Activated CD4-positive, alpha-beta T cell treated with anti-CD3 and anti-CD28 coated beads, Interleukin-2, Interleukin-6, amounts not matched to agents 100 ng/mL and 50 ng/mL, durations not matched to agents 16 hours and 8 hours (primary cell): ENCODE measurements at regions not wholly inside any gene's neighbourhood (a gene's known extent, or its start where the extent isn't known, plus 50 kb on each side); places are given as distances from the start of the nearest gene placed in this dataset.
"Not testable (repeated sequence)": the region's sequence is repeated elsewhere in the genome, so short reads cannot be mapped to it uniquely, and the experiment has no call there.

Experiments used
- DNase-seq: peaks from one replicate; pipeline ENCODE4 v3.0.0-alpha.2; 2020

DNA sequence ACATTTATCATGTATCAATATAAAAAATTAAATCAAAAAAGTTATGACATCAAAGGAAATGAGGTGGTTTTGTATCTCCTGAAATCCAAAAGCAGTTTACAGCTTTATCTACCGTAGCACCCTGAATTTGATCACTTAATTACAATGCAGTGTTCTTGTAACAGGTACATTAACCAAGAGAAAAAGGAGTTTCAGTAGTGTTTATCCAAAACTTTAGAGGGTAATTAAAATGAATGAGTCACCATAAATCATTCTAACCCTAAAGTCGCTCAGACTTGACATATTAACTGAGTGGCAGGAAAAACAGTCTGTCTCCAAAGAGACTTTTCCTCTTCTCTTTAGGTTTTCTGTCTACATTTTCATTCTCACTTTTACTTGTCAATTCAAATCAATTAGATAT lies 907.6 kb upstream of the EPHA5 start:
- DNase-seq = no peak

DNA sequence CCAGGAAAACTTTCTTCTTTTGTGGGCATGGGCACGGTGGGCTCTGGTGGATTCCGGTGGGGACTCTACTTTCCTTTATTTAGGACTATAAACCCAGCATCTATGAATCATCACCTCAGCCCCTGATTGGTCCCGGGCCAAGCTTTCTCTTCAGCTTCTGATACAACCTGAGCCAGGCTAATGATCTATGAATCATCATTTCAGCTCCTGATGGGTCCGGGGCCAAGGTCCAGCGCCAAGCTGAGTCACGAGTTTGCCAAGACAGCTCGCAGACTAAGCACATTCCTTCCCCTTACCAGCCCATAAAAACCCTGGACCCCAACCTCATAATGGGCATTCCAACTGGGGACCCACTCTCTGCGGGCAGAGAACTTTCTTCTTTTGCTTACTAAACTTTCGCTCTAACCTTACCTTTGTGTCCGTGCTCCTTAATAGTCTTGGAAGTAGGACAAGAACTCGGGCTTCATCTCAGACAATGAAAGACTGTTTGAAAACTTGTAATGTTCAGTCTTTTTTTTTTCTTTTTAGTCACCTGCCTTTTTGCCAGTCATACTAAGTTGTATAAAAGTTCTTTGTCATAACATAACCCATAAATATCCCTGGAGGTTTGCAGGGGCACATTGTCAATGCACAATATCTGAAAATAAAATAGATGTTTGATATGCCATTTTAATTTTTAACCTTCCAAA lies 904.9 kb upstream of the EPHA5 start:
- DNase-seq = no peak

GRCh38 chr4:66574145-66574978 lies 904.1 kb upstream of the EPHA5 start:
- no peak for DNase-seq

- no peak for DNase-seq
Observed at GRCh38 chr4:66572949-66573348, 902.7 kb upstream of the EPHA5 start.

- no peak for DNase-seq
Observed at GRCh38 chr4:66571145-66571695, 900.9 kb upstream of the EPHA5 start.

- no peak for DNase-seq
Observed at GRCh38 chr4:66569228-66569627, 898.9 kb upstream of the EPHA5 start.

DNA sequence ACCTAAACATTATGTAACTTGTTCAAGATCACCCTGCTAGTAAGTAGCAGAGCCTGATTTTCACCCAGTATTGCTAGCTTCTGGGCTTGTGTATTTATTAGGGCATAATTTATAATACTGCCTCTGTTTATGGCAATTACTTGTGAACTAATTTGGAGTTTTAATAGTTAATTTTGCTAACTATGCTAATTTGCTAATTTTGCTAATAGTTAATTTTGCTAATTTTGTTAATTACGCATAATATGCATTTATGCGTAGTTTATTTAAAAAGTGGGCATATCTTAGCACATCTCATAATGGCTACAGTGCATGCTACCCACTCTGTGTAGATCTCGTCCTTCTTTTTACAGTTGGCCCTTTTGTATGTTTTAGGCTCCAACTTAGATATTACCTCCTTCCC lies 898.1 kb upstream of the EPHA5 start:
- no peak for DNase-seq

DNA sequence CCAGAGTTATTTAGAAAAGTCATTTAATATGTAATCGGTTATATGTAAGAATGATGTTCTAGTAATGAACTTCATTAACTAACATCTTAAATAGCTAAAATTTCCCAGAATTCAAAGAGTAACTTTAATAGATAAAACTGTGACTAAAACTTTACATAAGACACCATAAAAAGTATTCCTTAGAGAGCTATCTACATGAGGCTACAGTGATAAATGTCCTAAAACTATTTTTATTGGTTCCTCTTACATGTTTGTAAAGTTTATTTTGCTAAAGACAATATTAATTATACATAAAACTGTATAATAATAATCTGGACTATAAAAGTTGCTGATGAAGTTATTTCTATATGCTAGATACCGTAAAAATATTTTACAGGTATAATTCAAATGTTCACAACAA lies 897.7 kb upstream of the EPHA5 start:
- DNase-seq = no peak

DNA sequence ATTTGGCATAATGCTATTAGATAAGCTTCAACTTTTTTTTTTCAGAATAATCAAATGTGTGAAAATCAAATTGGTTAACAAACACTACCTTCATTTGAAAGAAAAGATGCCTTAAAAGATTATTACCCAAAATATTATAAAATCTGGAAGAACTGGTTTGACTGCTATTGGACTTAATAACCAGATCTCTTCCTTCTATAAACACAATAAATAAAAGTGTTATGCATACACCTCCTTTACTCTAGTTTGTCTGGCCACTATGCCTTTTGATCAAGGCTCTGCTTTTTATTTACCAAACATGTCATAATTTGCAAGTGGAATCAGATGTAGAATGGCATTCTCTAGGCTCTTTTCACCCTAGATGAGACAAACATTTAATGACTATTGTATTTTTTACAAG lies 897.3 kb upstream of the EPHA5 start:
- no peak for DNase-seq

DNA sequence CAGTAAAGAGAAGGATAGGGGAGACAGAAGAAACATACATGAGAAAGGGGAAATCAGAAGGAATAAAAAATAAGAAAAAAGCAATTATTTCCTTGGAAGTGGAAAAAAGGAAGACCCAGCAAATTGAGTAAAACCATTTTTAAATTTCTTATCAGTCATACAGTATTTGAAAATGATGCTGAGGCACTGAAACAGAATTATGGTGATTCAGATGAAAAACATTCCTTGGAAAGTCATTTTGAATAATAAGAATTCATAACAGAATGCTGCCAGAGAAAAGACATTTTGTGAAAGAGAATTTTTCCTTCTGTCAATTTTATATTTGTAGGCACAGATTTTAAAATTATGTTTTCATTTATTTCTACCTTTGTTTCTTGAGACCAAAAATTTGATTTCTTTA lies 895.5 kb upstream of the EPHA5 start:
- no peak for DNase-seq

GRCh38 chr4:66564901-66565651 lies 894.8 kb upstream of the EPHA5 start:
- no peak for DNase-seq

- no peak for DNase-seq
Observed at GRCh38 chr4:66562276-66562806, 892.1 kb upstream of the EPHA5 start.

GRCh38 chr4:66561465-66562053 lies 891.3 kb upstream of the EPHA5 start:
- DNase-seq = not testable (repeated sequence)

DNA sequence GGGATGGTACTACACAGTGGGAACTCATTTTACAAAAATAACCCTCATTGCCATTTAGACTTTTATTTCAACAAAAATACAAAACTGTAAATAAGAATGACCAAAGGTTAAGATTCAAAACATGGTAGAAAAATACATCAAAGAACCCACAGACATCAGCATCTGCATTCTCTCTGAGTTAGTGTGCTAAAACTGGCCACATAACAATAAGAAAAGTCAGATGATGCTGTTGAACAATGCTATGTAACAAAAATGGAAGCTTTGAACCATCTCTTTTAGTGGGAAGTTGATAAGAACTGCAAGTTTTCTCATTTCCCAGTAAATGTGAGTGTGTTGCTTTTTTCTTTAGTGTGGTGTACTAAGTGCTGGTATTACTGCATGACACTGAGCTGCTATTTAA lies 888.4 kb upstream of the EPHA5 start:
- DNase-seq = no peak

- DNase-seq = no peak
Observed at GRCh38 chr4:66556651-66557278, 886.5 kb upstream of the EPHA5 start.

GRCh38 chr4:66555301-66555700 lies 885.0 kb upstream of the EPHA5 start:
- DNase-seq = no peak

DNA sequence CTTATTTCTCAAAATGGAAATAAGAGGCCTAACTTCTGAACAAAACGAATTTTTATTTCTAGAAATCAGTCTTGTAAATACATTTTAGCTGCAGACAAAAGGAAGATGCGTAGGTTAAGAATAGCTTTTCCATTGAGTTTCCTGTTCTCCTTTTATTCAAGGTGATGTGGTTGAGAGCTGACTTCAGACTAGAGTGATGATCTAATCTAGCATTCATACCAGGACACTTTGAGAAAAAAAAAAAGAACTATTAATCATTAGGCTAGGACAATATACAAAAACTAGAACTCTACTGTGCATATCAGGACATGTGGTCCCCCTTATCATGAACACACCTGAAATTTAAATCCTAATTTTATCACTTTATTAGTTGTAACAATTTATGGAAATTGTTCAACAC lies 884.5 kb upstream of the EPHA5 start:
- DNase-seq = no peak

DNA sequence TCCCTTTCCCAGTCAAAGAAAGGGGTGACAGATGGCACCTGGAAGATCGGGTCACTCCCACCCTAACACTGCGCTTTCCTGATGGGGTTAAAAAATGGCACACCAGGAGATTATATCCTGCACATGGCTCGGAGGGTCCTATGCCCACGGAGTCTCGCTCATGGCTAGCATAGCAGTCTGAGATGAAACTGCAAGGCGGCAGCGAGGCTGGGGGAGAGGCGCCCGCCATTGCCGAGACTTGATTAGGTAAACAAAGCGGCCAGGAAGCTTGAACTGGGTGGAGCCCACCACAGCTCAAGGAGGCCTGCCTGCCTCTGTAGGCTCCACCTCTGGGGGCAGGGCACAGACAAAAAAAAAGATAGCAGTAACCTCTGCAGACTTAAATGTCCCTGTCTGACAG lies 875.0 kb upstream of the EPHA5 start:
- not testable (repeated sequence) for DNase-seq

- DNase-seq = no peak
Observed at GRCh38 chr4:66544281-66544680, 874.0 kb upstream of the EPHA5 start.

DNA sequence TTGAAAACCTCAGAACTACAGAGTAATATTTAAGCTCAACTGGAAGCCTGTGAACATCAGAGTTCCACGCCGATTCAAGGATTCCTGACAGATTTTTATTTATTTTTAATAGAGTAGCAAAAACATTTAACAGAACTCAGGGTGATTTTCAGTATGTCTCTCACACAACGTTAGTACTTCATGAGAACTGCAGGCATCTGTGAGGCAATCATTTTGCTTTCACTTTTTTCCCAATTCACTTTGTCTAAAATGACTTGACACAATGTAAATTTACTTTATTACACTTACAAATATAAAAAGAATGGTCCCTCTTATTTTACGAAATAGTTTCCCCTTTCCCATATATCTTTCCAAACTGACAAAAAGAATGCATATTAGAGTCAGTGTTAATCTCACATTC lies 869.5 kb upstream of the EPHA5 start:
- DNase-seq = no peak

- DNase-seq = no peak
Observed at GRCh38 chr4:66524781-66525180, 854.5 kb upstream of the EPHA5 start.

DNA sequence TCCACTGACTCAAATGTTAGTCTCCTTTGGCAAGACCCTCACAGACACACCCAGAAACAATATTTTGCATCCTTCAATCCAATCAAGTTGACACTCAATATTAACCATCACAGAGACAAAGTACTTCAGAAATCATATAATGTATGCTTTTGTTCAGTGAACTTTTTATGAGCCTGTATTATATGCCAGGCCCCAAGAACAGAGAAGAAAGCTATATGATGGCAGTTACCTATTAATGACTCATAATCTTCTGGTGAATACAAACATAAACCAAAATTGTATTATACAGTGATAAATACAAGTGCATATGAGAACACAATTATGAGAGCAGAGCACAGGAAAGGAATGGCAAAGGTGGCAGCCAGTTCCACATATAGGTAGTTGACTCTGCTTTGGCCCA lies 852.0 kb upstream of the EPHA5 start:
- no peak for DNase-seq
